GM21447 (cell line): ENCODE measurements at regions not wholly inside any gene's neighbourhood (a gene's known extent, or its start where the extent isn't known, plus 50 kb on each side); places are given as distances from the start of the nearest gene placed in this dataset.
"Not testable (repeated sequence)": the region's sequence is repeated elsewhere in the genome, so short reads cannot be mapped to it uniquely, and the experiment has no call there.

ENCODE experiments used
- ATAC-seq: cut with Tn5 transposase; IDR thresholded peaks from one replicate; pipeline ENCODE4 v1.9.1; 2021; ENCODE audit not compliant: unreplicated experiment

- no peak for ATAC-seq
Measured at GRCh38 chr13:39803156-39803555, 147.7 kb downstream of the COG6 start.

GRCh38 chr13:39803851-39804250 lies 148.4 kb downstream of the COG6 start:
- no peak for ATAC-seq

DNA sequence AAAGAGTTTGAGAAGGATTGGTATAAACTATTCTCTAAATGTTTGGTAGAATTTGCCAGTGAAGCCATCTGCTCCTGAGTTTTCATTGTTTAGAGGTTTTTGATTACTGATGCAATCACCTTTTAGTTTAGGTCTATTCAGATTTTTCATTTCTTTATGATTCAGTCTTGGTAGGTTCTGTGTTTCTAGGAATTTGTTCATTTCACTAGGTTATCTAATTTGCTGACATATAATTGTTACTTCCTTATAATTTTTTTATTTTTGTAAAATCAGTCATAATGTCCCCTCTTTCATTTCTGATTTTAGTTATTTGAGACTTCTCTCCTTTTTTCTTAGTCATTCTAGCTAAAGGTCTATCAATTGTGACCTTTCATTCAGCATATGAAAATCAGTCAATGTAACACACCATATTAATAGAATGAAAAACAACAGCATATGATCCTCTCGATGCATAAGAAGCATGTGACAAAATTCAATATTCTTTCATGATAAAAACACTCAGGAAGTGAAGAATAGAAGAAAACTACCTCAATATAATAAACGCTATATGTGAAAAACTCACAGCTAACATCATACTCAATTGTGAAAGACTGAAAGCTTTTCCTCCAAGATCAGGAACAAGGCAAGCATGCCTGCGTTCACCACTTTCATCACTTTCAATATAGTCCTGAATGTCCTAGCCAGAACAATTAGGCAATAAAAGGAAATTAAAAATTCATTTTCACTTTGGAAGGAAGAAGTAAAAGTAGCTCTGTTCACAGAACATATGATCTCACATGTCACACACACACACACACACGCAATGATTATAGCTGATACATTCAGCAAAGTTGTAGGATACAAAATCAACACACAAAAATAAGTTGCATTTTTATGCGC lies 149.1 kb downstream of the COG6 start:
- ATAC-seq = no peak

DNA sequence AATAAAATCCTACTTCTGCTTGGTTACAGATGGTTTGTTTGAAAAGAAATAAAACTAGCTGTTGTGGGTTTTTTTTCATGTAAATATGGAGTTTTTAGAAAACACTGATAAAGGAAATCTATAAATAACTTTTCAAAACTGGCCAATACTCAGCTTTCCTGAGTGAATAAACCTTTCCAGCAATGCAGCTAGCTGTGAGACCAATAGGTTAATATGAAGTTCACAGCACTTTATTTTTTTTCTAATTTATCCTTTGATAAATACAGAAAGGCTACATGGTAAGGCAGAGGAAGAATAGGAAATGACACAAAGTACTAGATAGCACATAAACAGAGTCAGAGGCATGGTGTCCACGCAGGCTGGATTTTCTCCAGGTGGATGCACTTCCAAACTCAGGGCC lies 154.0 kb downstream of the COG6 start:
- no peak for ATAC-seq

DNA sequence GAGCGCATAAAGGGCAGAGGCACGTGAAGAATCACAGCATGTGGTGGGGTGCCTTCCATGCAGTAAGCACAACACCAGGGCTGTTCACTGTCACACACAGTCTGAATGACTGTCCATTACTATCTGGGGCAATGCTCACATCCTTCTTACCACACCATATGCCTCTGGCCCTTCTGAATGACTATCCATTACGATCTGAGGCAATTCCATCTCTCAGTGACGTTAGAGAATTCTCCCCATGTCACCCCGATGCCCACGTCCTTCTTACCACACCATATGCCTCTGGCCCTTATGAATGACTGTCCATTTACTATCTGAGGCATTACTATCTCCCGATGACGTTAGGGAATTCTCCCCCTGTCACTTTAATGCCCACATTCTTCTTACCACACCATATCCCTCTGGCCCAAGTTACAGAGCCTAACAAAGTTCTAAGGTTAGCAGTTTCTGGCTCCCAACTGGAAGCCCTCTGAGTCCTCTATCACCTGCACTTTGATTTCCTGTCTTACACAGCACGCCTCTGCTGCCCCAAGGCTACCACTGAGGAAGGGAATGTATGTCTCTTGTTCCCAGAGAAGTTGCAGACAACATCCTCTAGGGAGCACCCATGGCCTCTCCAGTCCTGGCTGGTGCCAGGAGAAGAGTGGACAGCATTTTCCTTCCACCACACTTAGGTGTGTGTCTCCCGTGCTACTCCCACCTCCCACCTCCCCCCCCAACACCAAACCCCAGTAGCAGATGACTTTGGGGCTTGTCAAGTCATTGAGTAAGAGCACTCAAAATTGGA lies 154.8 kb downstream of the COG6 start:
- ATAC-seq = no peak

- no peak for ATAC-seq
Measured at GRCh38 chr13:39811051-39811450, 155.6 kb downstream of the COG6 start.

GRCh38 chr13:39811696-39812095 lies 156.2 kb downstream of the COG6 start:
- no peak for ATAC-seq

DNA sequence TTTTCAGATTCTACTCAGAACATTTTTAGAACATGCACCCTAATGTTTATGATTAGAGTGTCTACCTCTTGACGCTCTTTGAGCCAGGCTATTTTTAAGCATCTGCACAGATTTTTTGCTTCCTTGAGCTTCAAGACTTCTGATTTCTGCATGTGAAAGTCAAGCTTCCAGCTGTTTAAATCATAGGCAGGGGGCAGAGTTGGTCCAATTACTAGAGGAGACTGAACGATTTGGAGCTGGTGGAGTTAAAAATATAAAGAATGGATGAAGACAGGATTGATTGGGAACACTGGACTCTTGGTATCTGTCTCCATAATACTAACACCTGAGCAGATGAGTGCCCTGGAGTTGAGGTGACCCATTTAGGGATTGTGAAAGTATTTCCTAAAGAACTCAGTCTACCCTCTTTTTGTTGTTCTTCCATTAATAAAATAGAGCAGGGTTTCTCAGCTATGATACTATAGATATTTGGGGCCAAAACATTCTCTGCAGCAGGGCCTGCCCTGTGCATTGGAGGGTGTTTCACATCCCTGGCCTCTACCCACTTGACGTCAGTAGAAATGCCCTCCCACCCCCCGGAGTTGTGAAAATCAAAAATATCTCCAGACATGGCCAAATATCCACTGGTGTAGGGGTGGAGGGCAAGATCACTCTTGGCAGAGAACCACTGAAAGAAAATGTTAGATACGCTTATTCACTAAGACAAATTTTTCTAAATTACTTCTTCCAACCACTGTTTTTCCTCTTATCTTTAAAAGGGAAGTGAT lies 160.1 kb downstream of the COG6 start:
- no peak for ATAC-seq

GRCh38 chr13:39816936-39817335 lies 161.5 kb downstream of the COG6 start:
- ATAC-seq = no peak

DNA sequence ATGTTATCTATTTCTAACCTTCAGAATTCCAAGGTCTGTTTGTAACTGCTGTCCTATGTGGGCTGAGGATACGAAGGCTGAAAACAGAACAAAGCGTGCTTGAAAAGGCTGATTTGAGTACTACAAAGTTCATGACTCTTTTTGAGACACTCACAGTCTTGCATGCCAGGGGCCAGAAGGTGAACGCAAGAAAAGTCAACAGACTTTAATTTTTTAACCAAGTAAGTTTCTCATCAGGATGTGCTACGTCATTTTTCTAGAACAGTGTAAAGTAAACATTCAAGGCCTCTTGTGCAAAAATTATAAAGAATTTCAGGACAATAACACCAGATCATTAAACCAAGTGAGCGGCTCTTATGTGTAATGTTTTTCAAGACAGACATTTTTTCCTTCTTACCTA lies 163.5 kb downstream of the COG6 start:
- no peak for ATAC-seq

GRCh38 chr13:39820606-39821005 lies 165.1 kb downstream of the COG6 start:
- no peak for ATAC-seq

- no peak for ATAC-seq
Measured at GRCh38 chr13:39821977-39822376, 166.5 kb downstream of the COG6 start.

GRCh38 chr13:39822437-39822836 lies 167.0 kb downstream of the COG6 start:
- no peak for ATAC-seq

DNA sequence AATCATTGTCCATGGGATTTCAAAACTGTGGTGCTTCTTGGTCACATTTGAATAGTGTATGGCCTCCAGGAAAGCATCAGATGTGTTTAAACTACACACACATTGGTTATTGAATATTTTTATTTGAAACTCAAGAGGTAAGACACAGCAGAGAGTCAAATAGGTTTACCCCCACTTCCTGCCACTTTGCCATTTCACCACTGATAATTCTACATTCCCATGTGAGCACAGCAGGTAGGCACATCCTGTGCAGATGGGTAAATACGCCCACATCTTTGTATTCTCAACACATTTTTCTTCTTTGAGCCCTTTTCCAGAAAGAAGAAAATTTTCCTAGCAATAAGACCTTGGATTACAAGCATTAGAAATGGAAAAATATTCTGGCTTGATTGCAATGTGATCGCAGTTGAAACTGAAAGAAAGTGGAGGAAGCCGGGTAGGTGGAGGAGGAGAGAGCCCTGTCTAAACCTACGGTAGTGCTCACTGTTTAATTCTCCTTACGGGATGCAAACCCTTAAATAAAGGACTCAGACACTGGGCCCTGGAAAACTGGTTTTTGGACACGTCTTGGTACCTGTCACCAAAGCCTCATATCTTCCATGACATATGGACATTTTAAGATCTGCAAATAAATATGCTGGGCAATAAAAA lies 167.7 kb downstream of the COG6 start:
- ATAC-seq = no peak

DNA sequence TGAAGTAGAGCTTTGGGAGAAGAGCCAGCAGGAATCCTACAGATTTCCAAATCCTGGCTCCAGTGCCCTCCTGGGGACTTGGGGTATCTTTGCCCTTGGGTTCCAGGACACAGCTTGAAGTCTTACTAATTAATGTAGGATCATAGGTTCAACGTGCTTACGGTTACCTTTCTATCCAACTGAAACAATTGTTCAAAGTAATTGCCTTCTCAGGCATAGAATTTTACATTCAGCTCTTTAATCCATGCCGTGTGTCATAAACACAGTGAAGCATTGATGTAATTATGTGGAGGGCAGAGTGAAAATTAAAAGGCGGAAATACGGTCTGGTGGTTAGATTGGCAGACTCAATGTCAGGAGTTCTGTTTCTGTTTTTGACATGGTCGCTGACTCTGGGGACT lies 170.4 kb downstream of the COG6 start:
- ATAC-seq = no peak

GRCh38 chr13:39835253-39835652 lies 179.8 kb downstream of the COG6 start:
- ATAC-seq = no peak

DNA sequence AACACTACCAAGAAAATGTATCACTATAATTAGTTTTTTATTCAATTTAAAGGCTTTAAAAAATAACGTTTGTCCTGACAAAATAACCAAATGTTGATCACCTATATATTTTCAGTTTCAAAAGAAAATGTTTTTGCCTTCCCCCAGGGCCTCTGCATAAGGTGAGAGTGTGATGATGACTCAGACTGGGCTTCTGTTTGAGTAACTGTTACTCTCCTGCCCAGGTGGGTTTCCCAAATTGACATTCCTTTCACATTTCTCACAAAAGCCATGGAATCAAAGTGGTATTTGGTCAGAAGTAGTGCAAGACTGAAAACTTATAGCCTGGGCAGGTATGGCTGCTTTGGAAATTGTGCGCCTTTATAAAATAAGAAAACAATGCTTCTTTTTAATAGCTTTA lies 180.6 kb downstream of the COG6 start:
- no peak for ATAC-seq

DNA sequence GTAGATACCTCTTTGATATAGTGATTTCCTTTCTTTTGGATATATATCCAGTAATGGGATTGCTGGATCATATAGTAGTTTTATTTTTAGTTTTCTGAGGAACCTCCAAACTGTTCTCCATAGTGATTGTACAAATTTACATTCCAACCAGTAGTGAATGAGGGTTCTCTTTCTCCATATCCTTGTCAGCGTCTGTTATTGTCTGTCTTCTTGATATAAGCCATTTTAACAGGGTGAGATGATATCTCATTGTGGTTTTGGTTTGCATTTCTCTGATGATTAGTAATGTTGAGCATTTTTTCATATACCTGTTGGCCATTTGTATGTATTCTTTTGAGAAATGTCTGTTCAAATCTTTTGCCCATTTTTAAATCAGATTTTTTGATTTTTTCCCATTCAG lies 182.4 kb downstream of the COG6 start:
- ATAC-seq = not testable (repeated sequence)

DNA sequence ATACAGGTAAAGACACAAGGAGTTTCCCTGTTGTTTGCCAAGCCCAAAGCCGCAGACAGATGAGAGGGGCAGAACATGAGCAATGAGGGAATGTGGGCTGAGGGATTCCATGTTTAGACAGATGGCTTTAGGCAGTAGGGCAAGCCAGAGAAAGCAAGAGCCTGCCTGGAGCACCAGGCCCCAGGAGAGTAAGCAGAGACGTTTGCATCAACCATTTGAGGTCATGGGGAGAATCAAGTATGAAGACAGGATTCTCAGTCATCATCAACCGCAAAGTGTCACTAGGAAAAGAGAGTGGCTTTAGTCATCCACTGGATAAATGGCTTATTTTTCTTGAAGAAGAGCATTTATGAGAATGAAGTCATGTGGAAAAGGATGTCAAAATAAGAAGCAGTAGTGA lies 184.7 kb downstream of the COG6 start:
- ATAC-seq = no peak

GRCh38 chr13:39847336-39847735 lies 191.9 kb downstream of the COG6 start:
- no peak for ATAC-seq

- no peak for ATAC-seq
Measured at GRCh38 chr13:39855236-39855635, 199.8 kb downstream of the COG6 start.
